Activated CD8-positive, alpha-beta memory T cell treated with anti-CD3 and anti-CD28 coated beads for 24 hours (primary cell): ENCODE measurements at regions not wholly inside any gene's neighbourhood (a gene's known extent, or its start where the extent isn't known, plus 50 kb on each side); places are given as distances from the start of the nearest gene placed in this dataset.

Experiments
- DNase-seq: peaks from one replicate; pipeline ENCODE4 v3.0.0-alpha.2; 2020

DNA sequence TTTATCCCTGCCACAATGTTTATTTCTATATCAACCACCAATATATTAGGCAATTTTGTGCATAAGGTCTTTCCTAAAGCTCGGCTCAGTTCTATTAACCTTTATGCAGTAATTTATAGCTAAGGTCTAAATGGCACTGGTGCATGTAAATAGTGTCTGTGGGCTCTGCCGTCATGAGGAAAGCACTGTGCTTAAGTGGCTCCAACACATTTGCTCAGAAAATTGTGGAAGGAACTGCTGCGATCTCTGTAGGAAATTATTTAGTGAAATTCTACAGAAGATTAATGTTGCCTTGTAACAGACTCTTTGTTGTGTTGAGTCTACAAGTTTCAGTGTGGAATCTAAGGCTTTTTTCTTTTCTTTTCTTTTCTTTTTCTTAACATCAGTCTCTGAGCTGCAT lies 54.0 kb upstream of the EGLN3 start:
- DNase-seq = no peak

DNA sequence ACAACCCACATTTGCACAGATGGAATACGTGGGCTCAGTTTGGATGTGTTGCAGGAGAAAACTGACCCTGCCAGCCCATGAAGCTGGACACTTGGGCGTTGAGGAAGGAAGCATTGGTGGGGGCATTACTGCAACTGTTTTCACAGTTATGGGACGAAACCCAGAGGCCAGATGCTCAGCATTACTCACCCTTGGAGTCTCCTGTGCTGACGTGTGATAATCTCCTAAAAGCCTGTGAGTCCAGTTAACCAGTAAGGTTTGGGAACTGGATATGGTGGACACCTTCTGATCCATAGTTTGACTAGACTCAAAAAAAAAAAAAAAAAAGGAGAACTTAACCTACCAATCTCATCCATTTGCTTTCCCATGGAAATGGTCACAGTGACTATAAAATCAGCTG lies 52.8 kb upstream of the EGLN3 start:
- no peak for DNase-seq

DNA sequence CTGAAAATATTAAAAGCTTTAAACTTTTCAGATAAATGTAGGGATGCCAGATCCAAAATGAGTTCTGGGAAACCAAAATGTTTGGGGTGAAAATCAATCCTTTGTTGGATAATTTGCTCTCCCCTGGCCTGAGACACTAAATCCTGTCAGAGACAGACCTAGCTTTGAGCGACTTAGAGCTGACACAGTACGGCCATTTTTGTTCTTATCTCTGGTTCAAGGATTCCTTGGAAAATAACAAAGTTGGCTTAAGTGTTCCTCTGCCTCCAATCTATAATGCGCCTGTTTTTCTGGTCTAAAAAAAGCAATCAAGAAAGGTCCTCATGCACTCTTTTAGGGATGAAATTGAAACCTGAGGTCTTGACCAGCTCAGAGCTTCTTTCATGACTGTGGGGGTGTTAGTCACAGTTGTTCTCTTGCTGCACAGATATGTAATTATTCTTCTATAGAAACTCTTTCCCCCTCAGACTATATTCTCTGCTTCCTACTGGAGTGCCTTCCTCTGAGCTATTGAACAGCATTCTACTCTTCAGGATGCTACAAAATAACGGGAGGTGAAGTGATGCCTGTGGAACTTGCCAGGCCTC lies 52.3 kb upstream of the EGLN3 start:
- no peak for DNase-seq
